ENCODE measurements at regions not wholly inside any gene's neighbourhood (a gene's known extent, or its start where the extent isn't known, plus 50 kb on each side); places are given as distances from the start of the nearest gene placed in this dataset.

DNA sequence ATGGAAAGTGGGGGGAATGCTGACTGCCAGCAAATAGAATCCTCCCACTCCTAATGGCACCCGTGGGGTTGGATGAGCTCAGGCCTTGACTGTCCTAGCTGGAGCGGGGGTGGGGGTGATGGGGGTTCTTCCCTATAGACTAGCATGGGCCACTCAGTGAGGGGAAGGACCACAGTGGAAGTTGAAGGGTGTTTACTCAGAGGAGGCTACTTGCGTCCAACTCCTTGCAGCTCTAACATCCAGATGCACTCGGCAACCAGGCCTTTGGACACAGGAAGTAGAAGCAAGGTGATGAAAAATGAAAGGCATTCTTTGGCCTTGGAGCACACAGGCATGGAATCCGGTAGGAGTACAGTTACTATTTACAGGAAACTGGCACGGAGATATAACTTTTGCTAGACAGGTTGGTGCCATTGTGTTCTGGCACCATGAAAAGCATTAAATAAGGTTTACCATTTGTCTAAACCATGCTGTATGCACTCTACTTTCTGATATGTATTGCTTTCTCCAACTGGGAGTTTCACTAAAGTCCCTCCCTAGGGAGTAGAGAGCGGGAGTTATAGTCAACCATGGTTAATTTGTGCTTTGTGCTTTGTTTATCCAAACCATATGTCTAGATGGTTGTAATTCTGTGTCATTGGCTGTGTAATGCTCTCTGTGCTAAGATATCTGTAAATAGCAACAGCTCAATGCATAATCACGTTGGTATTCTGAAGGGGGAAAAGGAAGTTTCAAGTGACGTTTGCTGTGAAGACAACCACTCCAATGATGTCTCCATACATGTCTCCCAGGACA lies 125.3 kb downstream of the TSHZ3 start:
- no peak for DNase-seq

DNA sequence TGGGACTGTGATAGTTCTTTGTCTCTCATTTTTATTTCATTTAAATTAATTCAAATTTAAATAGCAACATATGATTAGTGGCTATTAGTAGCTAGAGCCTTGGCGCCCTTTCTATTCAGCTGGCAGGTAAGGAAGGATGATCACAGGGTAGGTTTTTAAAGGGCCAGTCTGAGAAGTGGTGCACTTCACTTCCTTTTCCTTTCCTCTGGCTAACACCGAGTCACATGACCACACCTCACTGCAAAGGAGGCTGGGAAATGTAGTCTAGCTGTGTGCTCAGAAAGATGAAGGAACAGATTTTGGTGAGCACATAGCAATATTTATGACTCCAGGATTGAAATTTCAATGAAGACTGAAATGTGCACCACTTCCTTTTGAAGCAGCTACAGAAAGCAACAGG lies 128.7 kb downstream of the TSHZ3 start:
- DNase-seq = no peak

DNA sequence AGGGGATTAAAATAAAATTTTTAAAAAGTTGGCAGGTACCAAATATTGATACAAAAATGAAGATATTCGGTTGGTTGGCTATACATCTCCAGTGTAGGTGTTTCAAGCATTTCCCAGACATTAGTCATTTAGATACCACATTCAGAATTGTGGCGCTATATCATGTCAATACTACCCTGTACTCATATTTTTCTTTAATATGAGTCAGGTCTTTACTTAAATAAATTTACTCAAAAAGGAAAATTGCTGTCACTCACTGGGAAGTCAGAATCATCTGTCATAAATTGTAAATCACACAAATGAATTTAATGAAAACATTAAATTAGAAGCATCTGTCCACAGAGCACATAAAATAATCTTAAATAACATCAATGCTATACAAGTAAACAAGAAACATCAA lies 134.2 kb downstream of the TSHZ3 start:
- DNase-seq = no peak

DNA sequence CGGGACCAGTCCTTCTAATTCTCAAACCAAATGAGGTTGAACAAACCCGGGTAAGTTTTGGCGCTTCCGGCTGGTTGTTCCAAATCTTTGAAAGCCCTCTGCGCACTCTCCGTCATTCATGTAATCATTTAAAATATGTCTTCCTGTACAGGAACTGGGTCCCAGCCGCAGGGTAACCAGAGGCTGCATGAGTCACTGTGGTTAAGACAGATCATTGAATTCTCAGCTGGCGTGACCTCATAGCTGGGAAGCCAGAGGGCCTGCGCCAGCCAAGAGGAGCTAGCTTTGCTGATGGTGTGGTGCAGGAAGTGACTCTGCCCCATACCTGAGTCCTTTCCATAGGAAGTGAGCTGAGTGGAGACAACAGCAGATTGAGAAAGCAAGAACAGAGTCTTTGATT lies 135.2 kb downstream of the TSHZ3 start:
- DNase-seq = no peak

DNA sequence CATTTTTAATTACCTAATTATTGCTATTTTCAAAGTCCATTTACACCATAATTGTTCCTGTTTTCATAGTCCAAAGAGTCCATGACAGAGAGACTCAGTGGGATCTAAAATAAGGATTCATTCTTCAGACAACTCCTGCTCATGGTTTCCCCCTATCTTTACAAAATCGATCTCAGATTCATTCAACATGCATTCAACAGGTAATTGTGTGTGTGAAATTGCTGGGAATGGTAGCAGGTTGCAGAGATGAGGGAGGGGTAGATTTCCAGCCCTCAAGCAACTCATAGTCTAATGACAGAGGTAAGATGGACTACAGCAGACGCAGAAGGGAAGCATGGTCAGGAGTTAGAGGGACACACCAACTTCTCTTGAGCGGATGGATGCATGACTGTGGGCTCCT lies 138.1 kb downstream of the TSHZ3 start:
- no peak for DNase-seq

DNA sequence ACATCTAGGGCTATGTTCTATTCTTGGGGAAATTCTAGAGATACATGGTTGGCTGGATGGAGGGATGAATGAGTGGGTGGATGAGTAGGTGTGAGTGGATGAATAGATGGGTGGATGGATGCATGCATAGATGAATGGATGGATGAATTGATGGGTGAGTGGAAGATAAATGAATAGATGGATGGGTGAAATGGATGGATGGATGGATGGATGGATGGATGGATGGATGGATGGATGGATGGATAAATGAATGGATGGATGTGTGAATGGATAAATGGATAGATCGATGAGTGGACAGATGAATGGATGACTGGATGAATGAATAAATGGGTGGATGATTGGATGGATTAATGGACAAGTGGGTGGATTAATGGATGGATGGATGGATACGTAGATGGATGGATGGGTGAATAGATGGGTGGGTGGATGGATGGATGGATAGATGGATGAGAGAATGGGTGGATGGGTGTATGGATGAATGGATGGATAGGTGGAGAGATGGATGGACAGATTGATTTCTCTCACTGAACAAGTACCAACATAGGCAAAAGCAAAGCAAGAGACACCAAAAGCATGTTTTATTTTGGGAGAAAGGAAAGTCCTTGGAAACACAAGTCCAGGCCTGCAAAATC lies 143.2 kb downstream of the TSHZ3 start:
- no peak for DNase-seq

DNA sequence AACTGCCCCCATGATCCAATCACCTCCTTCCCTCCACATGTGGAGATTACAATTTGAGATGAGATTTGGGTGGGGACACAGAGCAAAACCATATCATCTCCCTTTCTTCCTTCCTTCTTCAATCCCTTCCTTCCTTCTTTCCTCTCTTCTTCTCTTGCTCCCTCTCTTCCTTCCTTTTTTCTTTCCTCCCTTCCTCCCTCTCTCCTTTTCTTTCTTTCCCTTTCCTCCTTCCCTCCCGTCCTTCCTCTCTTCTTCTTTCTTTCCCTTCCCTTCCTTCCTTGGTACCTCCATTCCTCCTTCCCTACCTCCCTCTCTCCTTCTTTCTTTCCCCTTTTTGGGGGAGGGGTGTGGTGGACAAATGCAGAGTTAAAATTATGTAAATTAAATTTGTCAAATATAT lies 145.1 kb downstream of the TSHZ3 start:
- no peak for DNase-seq

DNA sequence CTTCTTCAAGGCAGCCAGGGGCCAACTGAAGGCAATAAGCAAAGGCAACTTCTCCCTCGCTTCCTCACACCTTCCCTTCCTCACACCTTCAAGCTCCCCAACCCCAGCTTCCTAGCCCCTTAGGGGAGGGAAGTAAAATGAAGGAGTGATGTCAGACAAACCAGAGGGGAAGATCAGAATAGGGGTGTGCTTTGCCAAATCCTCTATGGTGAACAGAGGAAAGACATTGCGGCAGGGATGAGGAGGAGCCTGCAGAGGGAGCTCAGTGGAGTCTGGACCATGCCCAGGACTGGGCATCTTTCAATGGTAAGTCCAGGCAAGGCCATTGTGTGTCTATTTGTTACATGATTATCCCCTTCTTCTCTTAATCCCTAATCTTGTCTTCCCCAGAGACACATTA lies 164.0 kb downstream of the TSHZ3 start:
- DNase-seq = no peak

DNA sequence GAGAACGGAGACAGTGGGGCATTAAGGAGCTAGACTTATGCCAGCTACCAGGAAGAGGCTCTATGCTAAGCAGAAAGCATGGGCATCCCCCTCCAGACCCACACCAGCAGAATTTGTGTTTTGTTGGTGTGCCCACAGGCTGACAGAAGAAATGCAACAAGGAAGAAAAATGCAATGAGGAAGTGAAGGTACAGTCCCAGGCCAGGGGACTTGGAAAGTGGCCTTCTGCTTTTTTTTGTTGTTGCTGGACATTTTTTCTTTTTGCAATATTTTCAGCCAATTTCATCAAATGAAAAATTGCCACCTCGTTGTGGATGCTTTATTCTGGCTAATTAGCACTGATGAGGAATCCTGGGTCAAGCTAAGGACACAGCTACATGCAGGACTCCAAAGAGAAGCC lies 167.7 kb downstream of the TSHZ3 start:
- no peak for DNase-seq

DNA sequence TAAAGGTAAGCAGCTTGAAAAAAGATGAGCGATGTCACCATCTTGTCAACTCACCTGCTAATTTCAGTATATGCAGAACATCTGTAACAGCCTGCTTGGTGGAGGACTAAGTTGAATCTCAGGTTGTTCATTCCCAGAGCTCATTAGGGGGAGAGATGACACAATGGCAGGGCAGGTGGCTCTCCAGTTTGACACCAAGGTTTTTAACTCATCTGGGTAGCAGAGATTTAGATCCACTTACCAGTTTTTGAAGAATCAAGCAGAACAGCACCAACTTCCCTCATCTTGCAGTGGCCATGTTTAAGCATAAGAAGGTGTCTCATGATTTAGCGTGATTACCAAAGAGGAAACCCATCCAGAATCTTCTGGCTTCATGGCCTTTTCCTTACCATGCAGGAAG lies 168.3 kb downstream of the TSHZ3 start:
- no peak for DNase-seq

DNA sequence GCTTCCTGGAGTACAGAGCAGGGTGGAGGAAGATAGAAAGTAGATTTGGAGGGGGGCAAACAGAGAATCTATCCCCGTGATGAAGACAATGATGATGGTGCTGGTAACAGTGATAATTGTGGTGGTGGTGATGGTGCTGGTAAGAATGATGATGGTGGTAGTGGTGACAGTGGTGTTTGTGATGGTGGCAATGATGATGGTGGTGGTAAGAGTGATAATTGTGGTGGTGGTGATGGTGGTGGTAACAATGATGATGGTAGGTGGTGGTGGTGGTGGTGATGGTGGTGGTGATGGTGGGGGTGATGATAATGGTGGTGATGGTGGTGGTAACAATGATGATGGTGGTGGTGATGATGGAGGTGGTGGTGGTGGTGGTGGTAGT lies 169.8 kb downstream of the TSHZ3 start:
- no peak for DNase-seq

DNA sequence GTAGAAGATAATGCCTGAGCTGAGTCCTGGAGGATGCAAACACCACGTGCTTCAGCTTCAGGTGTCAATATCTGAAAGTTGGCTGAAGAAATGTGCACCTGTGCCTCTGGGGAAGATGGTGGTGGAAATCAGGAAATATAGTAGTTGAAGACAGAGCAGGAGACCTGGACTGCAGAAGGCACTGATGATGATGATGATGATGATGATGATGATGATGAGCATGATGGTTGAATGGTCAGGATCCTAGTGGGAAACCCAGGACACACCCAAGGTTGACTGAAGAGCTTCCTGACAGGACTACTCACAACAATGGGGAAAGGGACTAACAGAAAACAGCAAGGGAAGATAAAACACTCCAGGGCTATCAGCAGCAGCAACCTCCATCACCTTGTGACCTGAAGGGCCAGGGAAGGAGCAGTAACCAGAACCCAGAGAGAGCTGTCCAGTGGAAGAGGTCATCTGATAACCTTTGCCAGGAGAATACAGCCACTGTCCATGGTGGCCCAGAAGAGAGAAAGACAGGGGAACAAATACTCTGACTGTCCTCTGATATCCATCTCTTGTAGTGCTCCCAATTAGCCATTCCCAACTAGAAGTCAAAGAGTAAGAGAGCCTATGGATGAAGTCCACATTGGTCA lies 170.3 kb downstream of the TSHZ3 start:
- no peak for DNase-seq

DNA sequence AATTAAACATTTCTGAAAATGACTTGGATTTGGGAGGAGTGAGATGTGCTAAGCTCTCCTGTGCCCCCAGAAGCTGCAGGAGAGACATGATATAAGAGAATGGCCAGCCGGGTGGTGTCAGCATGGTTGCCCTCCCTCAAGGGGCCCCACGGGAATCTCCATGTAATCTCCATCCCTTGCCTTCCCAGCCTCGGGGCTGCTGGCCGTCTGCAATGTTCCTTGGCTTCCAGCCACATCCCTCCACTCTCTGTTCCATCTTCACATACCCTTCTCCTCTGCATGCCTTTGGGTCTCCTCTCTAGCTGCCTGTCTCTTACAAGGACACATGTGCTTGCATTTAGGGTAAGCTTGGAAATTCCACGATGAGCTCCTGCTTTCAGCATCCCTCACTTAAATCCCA lies 172.0 kb downstream of the TSHZ3 start:
- DNase-seq = no peak

DNA sequence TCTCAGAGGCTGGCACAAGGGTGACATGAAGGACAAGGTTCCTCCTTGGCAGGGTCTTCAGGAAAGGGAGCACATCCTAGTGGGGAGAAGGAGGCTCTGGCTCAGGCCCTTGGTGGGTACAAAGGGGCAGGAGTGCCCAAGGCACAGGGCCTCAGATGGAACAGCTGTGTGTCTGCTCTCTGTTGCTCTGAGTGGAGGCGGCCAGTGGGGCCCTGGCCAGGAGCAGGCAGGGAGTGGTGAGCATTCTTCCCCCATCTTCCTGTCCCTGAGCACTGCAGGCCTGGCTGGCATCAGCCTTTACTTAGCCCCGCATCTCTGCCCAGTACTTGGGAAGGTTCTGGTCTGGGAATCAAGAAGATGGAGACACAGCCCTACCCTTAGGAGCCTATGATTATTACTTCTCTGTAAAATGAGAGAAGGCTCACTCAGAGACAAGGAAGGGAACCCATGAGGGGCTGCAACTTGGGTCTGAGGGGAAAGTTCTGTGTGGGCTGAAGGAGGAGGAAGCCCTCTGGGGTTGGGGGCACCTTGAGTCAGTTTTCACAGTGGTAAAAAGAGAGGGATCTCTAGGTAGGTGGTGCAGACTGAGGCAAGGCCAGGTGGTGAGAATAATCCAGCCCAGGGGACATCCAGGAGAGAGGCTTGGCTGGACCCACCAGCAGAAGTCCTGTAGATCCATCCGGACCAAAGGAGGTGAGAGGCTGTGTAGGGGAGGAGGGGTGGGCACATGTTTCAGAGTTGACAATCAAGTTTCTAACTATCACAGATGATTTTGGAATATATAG lies 173.5 kb downstream of the TSHZ3 start:
- DNase-seq = no peak

DNA sequence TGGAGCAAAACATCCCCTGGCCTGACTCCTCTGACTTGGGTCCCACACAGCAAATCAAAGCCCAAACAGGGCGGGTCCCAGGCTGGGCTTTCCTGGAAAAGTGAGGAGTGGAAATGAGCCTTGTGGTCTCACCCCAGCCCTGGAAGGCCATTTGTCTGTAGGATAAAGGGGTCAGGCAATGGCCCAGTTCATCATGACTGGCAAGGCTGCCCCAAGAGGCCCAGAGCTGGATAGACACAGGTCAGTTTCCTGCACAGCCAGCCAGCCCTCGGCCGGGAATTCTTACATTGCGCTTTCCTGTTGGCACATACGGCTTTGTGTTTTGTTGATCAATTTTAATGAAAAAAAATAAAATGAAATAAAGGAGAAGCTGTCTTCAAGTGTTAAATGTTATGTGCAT lies 174.3 kb downstream of the TSHZ3 start:
- DNase-seq = no peak

DNA sequence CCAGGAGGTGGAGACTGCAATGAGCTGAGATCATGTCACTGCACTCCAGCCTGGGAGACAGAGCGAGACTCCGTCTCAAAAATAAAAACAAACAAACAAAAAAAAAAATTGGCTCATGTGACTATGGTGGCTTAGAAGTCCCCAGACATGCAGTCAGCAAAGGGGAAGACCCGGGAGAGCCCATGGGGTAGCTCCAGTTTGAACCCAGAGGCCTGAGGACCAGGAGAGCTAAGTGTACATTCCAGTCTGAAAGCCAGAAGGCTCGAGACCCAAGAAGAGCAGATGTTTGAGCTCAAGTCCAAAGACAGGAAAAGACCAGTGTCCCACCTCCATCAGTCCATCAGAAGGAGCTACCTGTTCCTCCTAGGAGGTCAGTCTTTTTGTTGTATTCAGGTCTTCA lies 175.2 kb downstream of the TSHZ3 start:
- DNase-seq = no peak

DNA sequence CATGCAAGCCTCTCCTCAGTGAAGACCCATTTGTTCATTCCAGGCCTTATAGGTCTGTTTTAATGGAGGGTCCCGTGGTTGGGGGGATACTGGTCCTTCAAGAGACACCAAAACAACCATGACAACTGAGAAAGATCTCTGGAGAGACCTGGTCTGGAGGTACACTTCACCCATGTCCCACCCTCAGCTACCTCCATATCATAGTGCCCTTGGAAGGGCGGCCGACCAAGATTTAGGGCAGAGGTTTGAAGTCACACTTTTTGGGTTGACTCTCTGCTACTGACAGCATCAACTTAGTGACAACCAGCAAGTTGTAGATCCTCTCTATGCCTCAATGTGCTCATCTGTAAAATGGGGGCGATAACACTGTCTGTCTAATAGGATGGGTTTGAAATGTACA lies 177.3 kb downstream of the TSHZ3 start:
- DNase-seq = no peak

DNA sequence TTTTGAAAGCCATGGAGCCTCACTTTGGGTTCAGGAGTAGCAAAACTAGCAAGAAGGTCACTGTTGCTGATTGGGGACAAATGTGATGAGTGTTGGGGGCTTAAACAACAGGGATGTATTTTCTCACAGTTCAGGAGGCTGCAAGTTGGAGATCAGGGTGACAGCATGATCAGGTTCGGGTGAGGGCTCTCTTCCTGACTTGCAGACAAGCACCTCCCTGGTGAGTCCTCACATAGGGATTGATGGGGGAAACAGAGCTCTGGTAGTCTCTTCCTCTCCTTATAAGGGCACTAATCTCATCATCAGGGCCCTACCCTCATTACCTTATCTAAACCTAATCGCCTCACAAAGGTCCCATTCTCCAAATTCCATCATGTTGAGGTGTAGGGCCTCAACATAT lies 179.2 kb downstream of the TSHZ3 start:
- DNase-seq = no peak

DNA sequence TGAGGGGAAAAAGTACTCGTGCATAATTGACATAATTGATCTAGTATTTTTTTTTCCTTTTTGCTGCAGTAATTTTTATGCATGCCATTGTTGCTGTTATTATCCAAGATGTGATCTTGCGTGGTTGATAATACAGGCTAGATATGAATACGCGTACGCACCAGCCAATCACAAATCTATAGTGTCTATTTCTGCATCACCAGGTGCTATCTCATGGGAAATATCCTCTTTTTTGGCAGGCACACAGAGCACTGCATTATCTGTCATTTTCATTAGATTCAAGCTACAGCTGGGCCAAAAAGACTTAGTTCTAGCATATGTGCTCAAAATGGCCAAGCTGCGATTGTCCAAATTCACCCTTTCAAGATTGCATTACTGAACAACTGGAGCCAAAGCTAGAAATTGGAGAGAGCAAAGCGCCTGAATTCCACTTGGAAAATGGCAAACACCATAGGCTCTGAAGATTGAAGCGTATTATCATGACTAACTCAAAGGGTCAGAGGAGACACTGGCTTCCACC lies 181.1 kb downstream of the TSHZ3 start:
- no peak for DNase-seq

DNA sequence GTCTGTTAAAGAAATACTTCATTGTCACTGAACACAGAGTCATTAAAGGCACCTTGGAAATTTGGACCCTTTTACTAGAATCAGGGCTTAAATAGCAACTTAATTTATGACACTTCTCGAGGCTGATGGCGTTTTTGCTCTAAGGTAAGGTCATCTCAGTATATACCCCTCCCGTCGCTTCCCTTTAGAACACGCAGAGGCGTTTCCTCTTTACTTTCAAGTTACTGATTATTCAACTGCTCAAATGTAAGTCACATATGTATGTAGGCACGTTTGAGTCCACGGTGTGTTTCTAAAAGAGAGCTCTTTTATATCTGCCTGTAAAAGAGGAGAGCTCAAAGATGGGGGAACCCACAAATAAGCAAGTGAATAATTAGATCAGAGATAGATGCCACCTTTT lies 181.5 kb downstream of the TSHZ3 start:
- no peak for DNase-seq

DNA sequence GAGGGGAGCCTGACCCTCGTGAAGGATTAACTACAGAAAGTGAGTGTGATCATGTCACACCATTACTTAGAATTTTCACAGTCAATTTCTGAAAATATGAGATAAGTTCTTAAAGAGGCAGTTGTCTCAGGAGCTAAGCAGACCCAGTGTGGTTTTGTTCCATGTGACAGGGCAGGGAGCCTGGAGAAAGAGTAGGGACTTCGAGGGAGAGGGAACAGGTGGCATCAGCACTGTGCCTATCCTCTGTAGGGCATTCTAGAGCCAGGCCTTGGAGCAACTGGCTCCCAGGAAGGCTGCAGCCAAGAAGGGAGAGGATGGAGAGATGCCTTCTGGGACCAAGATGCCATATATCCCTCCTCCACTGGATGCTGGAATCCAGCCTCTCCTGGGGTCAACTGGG lies 183.0 kb downstream of the TSHZ3 start:
- no peak for DNase-seq

DNA sequence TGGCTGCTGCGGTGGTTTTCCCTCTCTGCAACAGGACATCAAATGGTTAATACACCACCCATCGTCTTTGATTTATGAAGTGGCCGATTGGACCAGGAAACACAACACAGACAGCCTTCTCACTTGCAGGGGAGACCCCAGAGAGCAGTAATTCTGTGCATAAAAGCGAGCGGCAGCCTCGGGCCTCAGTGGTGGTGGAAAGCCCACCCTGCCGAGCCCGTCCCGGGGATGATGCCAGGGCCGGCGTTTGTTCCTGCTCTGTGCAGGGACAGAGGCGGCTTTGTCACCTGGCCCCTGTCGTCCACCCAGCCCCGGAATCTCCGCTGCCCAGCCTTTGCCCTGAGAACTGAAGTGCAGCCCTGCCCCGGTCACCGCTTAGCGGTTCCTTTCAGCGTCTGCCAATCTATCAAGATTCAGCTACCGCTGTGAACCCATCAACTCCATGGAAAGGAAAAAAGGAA lies 184.4 kb downstream of the TSHZ3 start:
- no peak for DNase-seq

DNA sequence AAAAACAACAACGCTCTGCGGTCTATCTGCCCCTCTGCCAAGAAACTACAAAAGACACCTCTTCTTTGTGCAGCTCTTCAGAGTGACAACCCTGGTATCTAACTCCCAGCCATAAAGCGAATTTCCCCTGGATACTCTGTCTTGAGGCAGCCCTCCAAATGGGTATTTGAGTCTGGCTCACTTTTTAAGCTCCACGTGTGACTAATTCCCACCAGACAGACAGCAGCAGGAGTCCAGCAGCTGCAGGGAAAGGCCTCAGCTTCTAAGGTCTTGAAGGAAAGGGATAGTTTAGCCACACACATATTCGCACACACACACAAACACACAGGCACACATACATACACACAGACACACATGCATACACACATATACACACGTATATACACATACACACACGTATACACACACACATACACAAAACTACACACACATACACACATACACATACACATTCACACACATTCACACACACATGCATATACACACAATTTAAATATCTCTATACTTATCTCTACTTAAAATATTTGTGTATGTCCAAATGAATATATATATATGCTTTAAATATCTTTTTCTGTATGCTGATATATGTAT lies 188.8 kb downstream of the TSHZ3 start:
- DNase-seq = no peak
